AG08396 (cell line): ENCODE measurements at regions not wholly inside any gene's neighbourhood (a gene's known extent, or its start where the extent isn't known, plus 50 kb on each side); places are given as distances from the start of the nearest gene placed in this dataset.
"Not testable (repeated sequence)": the region's sequence is repeated elsewhere in the genome, so short reads cannot be mapped to it uniquely, and the experiment has no call there.

Source experiments
- DNase-seq: peaks from one replicate; pipeline ENCODE4 v3.0.0; 2012; ENCODE audit warnings: low spot score, mixed read lengths

GRCh38 chr3:181987736-181988135, 276.0 kb downstream of the SOX2 start:
- DNase-seq: no peak

GRCh38 chr3:181998828-181999227, 287.1 kb downstream of the SOX2 start:
- no peak for DNase-seq

GRCh38 chr3:181999314-181999713, 287.6 kb downstream of the SOX2 start:
- no peak for DNase-seq

- DNase-seq: no peak
Observed at GRCh38 chr3:182000447-182000846, 288.7 kb downstream of the SOX2 start.

- DNase-seq: no peak
Observed at GRCh38 chr3:182005219-182005618, 293.5 kb downstream of the SOX2 start.

- no peak for DNase-seq
Observed at GRCh38 chr3:182005701-182006100, 294.0 kb downstream of the SOX2 start.

GRCh38 chr3:182006431-182006830, 294.7 kb downstream of the SOX2 start:
- DNase-seq: no peak

GRCh38 chr3:182007441-182007840, 295.7 kb downstream of the SOX2 start:
- DNase-seq: no peak

- DNase-seq: no peak
Observed at GRCh38 chr3:182018361-182018760, 306.6 kb downstream of the SOX2 start.

GRCh38 chr3:182019926-182020325, 308.2 kb downstream of the SOX2 start:
- no peak for DNase-seq

- DNase-seq: no peak
Observed at GRCh38 chr3:182023843-182024242, 312.1 kb downstream of the SOX2 start.

GRCh38 chr3:182027366-182027765, 315.6 kb downstream of the SOX2 start:
- DNase-seq: no peak

- DNase-seq: no peak
Observed at GRCh38 chr3:182028081-182028480, 316.4 kb downstream of the SOX2 start.

- not testable (repeated sequence) for DNase-seq
Observed at GRCh38 chr3:182034231-182034630, 322.5 kb downstream of the SOX2 start.

GRCh38 chr3:182035324-182035723, 323.6 kb downstream of the SOX2 start:
- no peak for DNase-seq

GRCh38 chr3:182036382-182036781, 324.7 kb downstream of the SOX2 start:
- no peak for DNase-seq

- DNase-seq: no peak
Observed at GRCh38 chr3:182041668-182042291, 330.1 kb downstream of the SOX2 start.

- no peak for DNase-seq
Observed at GRCh38 chr3:182045736-182046135, 334.0 kb downstream of the SOX2 start.

GRCh38 chr3:182046166-182046764, 334.5 kb downstream of the SOX2 start:
- no peak for DNase-seq

GRCh38 chr3:182050932-182051331, 339.2 kb downstream of the SOX2 start:
- DNase-seq: no peak

GRCh38 chr3:182052332-182052731, 340.6 kb downstream of the SOX2 start:
- no peak for DNase-seq

- DNase-seq: no peak
Observed at GRCh38 chr3:182052757-182053156, 341.0 kb downstream of the SOX2 start.

- DNase-seq: no peak
Observed at GRCh38 chr3:182058488-182058887, 346.8 kb downstream of the SOX2 start.

- DNase-seq: no peak
Observed at GRCh38 chr3:182063742-182064141, 352.0 kb downstream of the SOX2 start.
